HepG2 (cell line): ENCODE measurements at regions not wholly inside any gene's neighbourhood (a gene's known extent, or its start where the extent isn't known, plus 50 kb on each side); places are given as distances from the start of the nearest gene placed in this dataset.

Source experiments
- PCBP1 ChIP-seq: fragments of 200-400 bp; formaldehyde crosslinking; IDR thresholded peaks from 2 replicates; pipeline ENCODE4 v1.6.1; 2017; ENCODE audit warnings: mild to moderate bottlenecking, low read depth, low read length, borderline replicate concordance
- SMARCC2 ChIP-seq: fragments of 450-650 bp; IDR thresholded peaks from 2 replicates; pipeline ENCODE4 v1.6.1; 2017; ENCODE audit warnings: antibody characterized with exemption, mild to moderate bottlenecking
- SMC3 ChIP-seq: IDR thresholded peaks from 2 replicates; pipeline ENCODE4 v1.6.1; 2011; ENCODE audit warnings: low read length, improper control_type of control experiment
- ZNF350 ChIP-seq: sonication (generic); formaldehyde crosslinking; IDR thresholded peaks from 2 replicates; pipeline ENCODE4 v1.4.0; 2020; ENCODE audit warnings: mild to moderate bottlenecking, low read depth, missing genetic modification reagents, borderline replicate concordance
- ZNF660 ChIP-seq: sonication (generic); formaldehyde crosslinking; IDR thresholded peaks from 2 replicates; pipeline ENCODE4 v1.5.1; 2020; ENCODE audit warnings: mild to moderate bottlenecking, low read depth, missing genetic modification reagents, borderline replicate concordance
- TF ChIP-seq, protein P1 (sequence below): sonication (generic); formaldehyde crosslinking; IDR thresholded peaks from 2 replicates; pipeline ENCODE4 v1.5.0; 2020; ENCODE audit warnings: mild to moderate bottlenecking, missing genetic modification reagents, moderate library complexity
- TF ChIP-seq, protein P2 (sequence below): sonication (generic); formaldehyde crosslinking; conservative IDR thresholded peaks from 2 replicates; pipeline ENCODE4 v1.4.0; 2020; ENCODE audit warnings: missing genetic modification reagents

DNA sequence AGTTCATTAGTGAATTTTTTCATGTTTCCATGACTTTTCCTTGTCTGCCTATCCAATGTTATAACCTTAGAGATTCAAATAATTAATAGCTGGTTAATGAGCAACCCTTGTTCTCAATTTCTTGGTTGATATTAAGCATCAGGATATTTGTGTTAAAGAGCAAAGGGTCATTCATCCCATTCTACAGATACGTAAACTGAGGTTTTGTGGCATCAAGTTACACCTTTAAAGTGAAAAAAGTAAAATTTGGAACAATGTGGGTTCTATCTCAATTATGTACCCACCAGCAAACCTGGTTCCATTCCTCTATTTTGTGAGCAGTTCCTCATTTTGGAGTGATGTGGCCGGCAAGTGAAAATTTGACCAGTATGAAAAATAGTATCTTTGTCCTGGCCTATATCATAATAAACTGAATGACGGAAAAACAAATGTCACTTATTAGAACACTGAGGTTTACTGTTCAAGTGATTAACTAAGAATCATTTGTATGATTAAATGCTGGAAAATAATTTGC, 220.5 kb upstream of the ATP5MC3 start:
- TF ChIP-seq ZNF350 (CRISPR knock-in tag) (no peak), PCBP1 (no peak), SMC3 (no peak), SMARCC2 (no peak), ZNF660 (CRISPR knock-in tag) (no peak)
- TF ChIP-seq, protein P1, sequence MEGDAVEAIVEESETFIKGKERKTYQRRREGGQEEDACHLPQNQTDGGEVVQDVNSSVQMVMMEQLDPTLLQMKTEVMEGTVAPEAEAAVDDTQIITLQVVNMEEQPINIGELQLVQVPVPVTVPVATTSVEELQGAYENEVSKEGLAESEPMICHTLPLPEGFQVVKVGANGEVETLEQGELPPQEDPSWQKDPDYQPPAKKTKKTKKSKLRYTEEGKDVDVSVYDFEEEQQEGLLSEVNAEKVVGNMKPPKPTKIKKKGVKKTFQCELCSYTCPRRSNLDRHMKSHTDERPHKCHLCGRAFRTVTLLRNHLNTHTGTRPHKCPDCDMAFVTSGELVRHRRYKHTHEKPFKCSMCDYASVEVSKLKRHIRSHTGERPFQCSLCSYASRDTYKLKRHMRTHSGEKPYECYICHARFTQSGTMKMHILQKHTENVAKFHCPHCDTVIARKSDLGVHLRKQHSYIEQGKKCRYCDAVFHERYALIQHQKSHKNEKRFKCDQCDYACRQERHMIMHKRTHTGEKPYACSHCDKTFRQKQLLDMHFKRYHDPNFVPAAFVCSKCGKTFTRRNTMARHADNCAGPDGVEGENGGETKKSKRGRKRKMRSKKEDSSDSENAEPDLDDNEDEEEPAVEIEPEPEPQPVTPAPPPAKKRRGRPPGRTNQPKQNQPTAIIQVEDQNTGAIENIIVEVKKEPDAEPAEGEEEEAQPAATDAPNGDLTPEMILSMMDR (CRISPR knock-in tag): no peak
- TF ChIP-seq, protein P2, sequence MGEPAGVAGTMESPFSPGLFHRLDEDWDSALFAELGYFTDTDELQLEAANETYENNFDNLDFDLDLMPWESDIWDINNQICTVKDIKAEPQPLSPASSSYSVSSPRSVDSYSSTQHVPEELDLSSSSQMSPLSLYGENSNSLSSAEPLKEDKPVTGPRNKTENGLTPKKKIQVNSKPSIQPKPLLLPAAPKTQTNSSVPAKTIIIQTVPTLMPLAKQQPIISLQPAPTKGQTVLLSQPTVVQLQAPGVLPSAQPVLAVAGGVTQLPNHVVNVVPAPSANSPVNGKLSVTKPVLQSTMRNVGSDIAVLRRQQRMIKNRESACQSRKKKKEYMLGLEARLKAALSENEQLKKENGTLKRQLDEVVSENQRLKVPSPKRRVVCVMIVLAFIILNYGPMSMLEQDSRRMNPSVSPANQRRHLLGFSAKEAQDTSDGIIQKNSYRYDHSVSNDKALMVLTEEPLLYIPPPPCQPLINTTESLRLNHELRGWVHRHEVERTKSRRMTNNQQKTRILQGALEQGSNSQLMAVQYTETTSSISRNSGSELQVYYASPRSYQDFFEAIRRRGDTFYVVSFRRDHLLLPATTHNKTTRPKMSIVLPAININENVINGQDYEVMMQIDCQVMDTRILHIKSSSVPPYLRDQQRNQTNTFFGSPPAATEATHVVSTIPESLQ (CRISPR knock-in tag): no peak
